Esophagus squamous epithelium (tissue), 4 donors: ENCODE measurements at regions not wholly inside any gene's neighbourhood (a gene's known extent, or its start where the extent isn't known, plus 50 kb on each side); places are given as distances from the start of the nearest gene placed in this dataset.
A peak's percentile ranks its signal among the peaks of the same experiment; 100 is the strongest.

Experiments used
- POLR2A ChIP-seq, 4 donors: fragments of 450-650 bp; IDR thresholded peaks; one replicate each; pipeline ENCODE4 v1.6.1; 2017; ENCODE audit warnings: antibody characterized with exemption in 4 of 4, mild to moderate bottlenecking in 4 of 4, moderate library complexity in 3 of 4
- TF ChIP-seq, protein P1 (sequence below), 6 experiments: fragments of 450-650 bp in 4 of 6; fragments of 200-600 bp in 2 of 6; sonication (generic) in 2 of 6; IDR thresholded peaks; one replicate each; pipeline ENCODE4 v1.5.1; 2016 to 2019; ENCODE audit warnings: antibody characterized with exemption in 6 of 6, mild to moderate bottlenecking in 4 of 6, moderate library complexity in 4 of 6

DNA sequence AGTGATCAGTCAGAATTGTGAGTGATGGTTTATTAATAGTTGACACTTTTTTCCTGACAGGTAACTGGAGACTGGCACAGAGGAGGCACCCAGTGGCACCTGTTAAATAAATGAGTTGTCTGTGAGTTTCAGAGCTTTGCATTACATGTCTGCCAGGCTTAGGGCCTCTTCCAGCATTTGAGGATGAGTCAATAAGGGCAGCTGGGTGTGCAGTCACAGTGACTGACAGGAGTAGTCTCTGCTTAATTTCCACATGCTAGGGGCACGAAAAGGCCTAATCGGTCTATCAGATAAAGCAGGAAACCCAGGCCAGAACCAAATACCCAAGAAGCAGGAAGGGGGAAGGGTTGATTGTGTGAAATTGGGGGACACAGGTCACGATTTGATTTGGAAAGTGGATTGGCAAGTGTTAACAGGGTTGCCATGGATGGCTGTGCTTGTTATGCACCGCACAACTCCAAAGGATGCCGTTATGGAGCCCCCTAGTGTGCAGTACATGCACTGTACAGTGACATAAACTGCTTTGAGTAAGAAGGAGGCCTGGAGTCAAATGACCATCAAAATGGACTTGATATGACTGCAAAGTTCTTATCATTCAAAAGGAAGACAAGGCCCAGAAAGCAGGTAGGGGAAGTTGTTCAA, 111.9 kb upstream of the GGTLC1 start:
- no peak for TF ChIP-seq POLR2A (IDR thresholded peaks at IDR 0.05)
- TF ChIP-seq, protein P1, sequence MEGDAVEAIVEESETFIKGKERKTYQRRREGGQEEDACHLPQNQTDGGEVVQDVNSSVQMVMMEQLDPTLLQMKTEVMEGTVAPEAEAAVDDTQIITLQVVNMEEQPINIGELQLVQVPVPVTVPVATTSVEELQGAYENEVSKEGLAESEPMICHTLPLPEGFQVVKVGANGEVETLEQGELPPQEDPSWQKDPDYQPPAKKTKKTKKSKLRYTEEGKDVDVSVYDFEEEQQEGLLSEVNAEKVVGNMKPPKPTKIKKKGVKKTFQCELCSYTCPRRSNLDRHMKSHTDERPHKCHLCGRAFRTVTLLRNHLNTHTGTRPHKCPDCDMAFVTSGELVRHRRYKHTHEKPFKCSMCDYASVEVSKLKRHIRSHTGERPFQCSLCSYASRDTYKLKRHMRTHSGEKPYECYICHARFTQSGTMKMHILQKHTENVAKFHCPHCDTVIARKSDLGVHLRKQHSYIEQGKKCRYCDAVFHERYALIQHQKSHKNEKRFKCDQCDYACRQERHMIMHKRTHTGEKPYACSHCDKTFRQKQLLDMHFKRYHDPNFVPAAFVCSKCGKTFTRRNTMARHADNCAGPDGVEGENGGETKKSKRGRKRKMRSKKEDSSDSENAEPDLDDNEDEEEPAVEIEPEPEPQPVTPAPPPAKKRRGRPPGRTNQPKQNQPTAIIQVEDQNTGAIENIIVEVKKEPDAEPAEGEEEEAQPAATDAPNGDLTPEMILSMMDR (IDR thresholded peaks at IDR 0.05), result peak; percentile 47 to 78 (median 54)
